DOHH2 (cell line): ENCODE measurements at regions not wholly inside any gene's neighbourhood (a gene's known extent, or its start where the extent isn't known, plus 50 kb on each side); places are given as distances from the start of the nearest gene placed in this dataset.

Source experiments
- EZH2phosphoT487 ChIP-seq: fragments of 200-600 bp; sonication (generic); IDR thresholded peaks from 2 replicates; pipeline ENCODE4 v1.6.1; 2017; ENCODE audit warnings: borderline replicate concordance, mild to moderate bottlenecking, antibody characterized with exemption, low read length, moderate library complexity, mixed read lengths
- TF ChIP-seq, protein P1 (sequence below): fragments of 200-600 bp; sonication (generic); IDR thresholded peaks from one replicate; pipeline ENCODE4 v1.5.1; 2014; ENCODE audit warnings: antibody characterized with exemption, mild to moderate bottlenecking, low read depth, low read length; ENCODE audit not compliant: poor library complexity, severe bottlenecking

GRCh38 chr1:173295995-173296394, 88.9 kb upstream of the TNFSF4 start:
- no peak for TF ChIP-seq EZH2phosphoT487
- TF ChIP-seq, protein P1, sequence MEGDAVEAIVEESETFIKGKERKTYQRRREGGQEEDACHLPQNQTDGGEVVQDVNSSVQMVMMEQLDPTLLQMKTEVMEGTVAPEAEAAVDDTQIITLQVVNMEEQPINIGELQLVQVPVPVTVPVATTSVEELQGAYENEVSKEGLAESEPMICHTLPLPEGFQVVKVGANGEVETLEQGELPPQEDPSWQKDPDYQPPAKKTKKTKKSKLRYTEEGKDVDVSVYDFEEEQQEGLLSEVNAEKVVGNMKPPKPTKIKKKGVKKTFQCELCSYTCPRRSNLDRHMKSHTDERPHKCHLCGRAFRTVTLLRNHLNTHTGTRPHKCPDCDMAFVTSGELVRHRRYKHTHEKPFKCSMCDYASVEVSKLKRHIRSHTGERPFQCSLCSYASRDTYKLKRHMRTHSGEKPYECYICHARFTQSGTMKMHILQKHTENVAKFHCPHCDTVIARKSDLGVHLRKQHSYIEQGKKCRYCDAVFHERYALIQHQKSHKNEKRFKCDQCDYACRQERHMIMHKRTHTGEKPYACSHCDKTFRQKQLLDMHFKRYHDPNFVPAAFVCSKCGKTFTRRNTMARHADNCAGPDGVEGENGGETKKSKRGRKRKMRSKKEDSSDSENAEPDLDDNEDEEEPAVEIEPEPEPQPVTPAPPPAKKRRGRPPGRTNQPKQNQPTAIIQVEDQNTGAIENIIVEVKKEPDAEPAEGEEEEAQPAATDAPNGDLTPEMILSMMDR, result no peak
